PC-9 (cell line): ENCODE measurements at regions not wholly inside any gene's neighbourhood (a gene's known extent, or its start where the extent isn't known, plus 50 kb on each side); places are given as distances from the start of the nearest gene placed in this dataset.

Experiments used
- EZH2 ChIP-seq: fragments of 200-600 bp; sonication (generic); IDR thresholded peaks from 2 replicates; pipeline ENCODE4 v1.8.0; 2017; ENCODE audit warnings: antibody characterized with exemption, low read depth
- TF ChIP-seq, protein P1 (sequence below): fragments of 200-600 bp; sonication (generic); conservative IDR thresholded peaks from 2 replicates; pipeline ENCODE4 v1.6.1; 2017; ENCODE audit warnings: mixed run types, antibody characterized with exemption, mild to moderate bottlenecking, moderate library complexity

DNA sequence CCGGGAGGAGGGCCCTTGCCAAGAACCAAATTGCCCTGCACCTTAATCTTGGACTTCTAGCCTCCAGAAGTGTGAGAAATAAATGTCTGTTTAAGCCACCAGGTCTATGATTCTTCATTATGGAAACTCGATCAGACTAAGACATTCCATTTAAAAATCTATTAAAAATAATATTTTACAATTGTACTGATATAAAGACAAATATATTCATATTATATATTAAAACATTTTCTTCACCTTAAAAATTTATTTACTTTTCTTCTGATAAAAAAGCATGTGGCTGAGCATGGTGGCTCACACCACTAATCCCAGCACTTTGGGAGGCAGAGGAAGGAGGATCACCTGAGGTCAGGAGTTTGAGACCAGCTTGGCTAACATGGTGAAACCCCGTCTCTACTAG is 72.4 kb upstream of the CHST15 start:
- TF ChIP-seq, protein P1, sequence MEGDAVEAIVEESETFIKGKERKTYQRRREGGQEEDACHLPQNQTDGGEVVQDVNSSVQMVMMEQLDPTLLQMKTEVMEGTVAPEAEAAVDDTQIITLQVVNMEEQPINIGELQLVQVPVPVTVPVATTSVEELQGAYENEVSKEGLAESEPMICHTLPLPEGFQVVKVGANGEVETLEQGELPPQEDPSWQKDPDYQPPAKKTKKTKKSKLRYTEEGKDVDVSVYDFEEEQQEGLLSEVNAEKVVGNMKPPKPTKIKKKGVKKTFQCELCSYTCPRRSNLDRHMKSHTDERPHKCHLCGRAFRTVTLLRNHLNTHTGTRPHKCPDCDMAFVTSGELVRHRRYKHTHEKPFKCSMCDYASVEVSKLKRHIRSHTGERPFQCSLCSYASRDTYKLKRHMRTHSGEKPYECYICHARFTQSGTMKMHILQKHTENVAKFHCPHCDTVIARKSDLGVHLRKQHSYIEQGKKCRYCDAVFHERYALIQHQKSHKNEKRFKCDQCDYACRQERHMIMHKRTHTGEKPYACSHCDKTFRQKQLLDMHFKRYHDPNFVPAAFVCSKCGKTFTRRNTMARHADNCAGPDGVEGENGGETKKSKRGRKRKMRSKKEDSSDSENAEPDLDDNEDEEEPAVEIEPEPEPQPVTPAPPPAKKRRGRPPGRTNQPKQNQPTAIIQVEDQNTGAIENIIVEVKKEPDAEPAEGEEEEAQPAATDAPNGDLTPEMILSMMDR = no peak
- no peak for TF ChIP-seq EZH2
